DMS 273 treated with DMSO at 0.1 percent for 48 hours (cell line): ENCODE measurements at regions not wholly inside any gene's neighbourhood (a gene's known extent, or its start where the extent isn't known, plus 50 kb on each side); places are given as distances from the start of the nearest gene placed in this dataset.
"Not testable (repeated sequence)": the region's sequence is repeated elsewhere in the genome, so short reads cannot be mapped to it uniquely, and the experiment has no call there.

Experiments used
- DNase-seq: peaks from one replicate; lab custom pipeline; 2025; lab: John Stamatoyannopoulos, UW

DNA sequence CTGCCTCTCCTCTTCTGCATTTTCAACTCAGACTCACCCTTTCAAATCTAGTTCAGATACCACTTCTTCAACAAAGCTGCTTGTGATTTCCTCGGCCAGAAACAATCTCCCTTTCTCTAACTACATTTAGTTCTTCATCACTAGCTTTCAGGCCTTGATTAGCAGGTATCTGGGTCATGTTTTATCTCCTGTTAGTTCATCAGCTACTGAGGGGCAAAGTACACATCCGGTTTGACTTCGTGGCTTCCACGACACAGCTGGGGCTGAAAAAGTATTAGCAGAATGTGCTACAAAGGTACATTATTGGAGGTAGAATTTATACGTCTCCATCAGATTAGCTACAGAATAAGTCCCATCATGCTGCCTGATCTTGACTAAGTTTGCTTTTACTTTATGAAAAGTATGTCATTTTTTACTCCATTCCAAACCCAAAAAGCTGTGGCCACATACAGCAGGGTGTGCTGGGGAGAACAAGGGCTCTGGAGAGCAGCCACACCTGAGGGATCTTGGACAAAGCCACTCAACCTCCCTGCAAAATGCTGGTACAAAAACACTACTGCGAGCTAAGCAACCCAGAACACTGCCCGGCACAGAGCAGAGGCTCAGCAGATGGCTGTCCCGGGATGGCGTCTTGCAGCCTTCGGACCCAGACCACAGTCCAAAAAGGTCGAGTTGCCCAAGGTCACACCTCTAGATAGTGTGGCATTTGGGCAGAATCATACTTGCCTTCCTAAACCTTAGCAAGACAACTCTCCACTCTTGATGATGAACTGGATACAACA is 120.5 kb upstream of the PRKX start:
- not testable (repeated sequence) for DNase-seq

DNA sequence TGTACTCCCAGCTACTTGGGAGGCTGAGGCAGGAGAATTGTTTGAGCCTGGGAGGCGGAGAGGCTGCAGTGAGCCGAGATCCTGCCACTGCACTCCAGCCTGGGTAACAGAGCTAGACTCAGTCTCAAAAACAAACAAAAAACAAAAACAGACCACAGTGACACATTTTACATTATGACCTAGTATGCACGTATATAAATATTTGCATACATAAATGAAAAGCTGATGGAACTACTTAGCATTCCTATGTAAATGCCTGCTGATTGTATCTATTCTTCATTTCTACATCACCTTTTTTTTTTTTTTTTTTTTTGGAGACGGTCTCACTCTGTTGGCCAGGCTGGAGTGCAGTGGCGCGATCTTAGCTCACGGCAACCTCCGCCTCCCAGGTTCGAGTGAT is 116.6 kb upstream of the PRKX start:
- not testable (repeated sequence) for DNase-seq

DNA sequence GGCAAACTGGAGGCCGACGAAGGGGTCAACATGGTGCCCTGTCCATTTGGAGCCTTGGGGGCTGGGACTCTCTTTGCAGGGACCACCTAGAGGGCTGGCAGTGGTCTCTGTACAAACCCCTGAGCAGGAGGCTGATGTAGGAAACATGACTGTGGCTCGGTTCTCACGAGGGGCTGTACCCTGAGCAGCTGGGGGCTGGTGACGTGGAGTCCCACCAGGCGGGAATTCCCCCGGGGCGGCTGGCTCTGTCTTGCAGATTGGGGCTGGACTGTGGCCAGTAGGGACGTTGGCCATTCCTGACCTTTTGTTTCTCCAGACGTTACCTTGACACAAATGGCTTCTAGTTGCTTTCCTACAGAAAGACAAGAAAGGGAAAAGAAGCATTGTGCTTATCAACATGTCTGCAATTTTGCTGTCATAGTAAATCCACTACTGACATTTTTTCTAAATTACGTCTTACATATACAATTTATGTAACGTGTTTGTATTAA is 115.6 kb upstream of the PRKX start:
- DNase-seq, result not testable (repeated sequence)

DNA sequence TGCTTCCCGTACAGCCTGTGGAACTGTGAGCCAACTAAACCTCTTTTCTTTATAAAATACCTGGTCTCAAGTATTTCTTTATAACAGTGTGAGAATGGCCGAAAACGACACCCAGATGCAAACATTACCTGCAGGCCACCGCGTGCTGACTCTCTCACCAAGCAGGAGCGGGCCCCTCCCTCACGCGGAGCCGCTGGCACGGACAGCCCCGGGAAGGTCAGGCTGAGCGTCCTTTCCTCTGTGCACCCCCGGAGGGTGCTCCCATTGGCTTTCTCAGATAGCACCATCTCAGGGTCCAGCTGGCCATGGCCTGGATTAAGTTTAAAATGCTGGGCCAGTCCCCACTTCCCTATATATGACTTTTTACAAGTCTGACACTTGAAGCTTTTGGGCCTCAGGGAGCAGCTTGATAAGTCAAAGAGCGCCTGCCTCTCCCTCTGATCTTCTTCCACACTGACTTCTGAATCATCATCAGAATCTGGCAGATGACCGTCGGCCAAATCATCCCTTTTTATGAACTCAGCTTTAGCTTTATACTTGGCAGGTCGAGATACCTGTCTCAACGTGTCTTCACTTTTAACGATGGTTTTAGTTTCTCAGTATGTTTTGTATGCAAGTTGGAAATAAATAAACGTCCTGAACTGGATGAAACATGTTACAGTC is 115.1 kb upstream of the PRKX start:
- not testable (repeated sequence) for DNase-seq

DNA sequence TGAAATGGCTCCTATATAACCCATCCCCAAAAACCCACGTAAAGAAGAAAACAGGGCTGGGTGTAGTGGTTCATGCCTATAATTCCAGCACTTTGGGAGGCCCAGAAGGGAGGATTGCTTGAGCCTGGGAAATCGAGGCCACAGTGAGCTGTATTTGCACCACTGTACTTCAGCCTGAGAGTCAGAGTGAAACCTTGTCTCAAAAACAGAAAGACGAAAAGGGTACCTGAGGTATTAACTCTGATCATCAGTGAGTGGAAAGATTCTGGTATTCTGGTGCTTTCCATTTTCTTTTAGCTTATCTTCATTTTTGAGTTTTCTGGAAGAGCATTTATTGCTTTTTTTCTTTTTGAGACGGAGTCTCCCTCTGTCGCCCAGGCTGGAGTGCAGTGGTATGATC is 110.6 kb upstream of the PRKX start:
- not testable (repeated sequence) for DNase-seq

DNA sequence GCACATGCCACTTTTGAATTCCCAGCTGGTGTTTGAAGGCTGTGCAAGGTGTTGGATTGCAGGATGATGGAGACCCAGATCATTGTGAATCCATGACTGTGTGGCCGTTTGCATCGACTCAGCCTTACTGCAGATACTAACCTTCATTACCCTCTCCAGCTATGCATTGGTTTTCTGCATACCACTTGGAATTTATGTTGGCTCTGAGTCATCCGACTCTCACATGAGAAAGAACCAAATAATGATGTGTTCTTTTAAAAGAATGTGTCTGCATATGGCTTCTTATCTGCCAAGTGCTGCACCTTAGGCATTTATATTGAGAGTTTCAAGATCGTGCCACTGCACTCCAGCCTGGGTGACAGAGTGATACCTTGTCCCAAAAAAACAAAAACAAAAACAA is 106.7 kb upstream of the PRKX start:
- no peak for DNase-seq

DNA sequence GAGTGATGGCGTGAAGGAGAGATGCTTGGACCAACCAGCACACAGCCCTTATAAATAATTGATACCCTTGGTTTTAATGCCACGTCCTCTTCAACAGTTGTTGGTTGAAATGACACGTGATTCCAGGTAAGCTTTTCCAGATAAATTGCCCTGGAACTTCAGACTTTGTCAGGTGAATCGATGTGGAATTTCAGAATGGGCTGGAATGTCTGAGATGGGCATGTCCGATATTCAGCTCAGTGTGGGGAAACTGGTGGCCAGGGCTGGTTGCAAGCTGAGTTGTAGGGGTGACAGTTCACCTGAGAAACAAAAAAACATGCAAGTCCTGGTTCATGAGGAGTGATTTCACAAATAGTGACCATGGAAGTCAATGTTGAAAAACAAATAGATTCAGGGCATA is 104.0 kb upstream of the PRKX start:
- DNase-seq, result not testable (repeated sequence)

DNA sequence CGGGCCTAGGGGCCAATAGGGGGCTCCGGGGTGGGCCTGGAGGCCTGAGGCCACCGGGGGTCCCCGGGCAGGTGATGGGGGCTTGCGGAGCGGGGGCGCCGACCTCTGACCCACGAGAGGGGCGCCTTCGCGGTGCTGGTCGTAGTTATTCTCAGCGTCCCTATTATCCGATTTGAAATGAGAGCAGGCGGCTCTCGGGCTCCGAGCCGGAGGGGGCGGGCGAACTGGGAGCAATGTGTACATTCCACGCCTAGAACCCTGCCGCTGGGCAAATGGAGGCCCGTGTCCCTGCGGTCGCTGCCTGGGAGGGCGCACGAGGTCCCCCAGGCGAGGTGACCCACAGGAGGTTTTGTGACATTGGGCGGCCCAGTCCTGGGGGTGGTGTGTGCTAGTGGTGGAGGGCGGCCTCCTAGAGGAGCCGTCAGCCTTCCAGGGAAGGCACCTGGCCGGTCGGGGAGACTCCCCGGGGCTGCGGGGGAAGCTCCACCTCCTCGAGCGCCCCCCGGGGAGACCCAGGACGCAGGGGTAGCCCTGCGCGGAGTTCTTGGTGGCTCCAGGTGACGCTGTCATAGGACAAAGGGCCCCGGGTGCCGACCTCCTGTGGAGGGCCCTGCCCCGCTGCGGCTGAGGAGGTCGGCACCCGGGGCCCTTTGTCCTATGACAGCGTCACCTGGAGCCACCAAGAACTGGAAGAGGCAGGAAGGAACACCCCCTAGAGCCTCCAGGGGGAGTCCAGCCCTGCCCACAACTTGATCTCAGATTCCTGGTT is 102.6 kb upstream of the PRKX start:
- no peak for DNase-seq

DNA sequence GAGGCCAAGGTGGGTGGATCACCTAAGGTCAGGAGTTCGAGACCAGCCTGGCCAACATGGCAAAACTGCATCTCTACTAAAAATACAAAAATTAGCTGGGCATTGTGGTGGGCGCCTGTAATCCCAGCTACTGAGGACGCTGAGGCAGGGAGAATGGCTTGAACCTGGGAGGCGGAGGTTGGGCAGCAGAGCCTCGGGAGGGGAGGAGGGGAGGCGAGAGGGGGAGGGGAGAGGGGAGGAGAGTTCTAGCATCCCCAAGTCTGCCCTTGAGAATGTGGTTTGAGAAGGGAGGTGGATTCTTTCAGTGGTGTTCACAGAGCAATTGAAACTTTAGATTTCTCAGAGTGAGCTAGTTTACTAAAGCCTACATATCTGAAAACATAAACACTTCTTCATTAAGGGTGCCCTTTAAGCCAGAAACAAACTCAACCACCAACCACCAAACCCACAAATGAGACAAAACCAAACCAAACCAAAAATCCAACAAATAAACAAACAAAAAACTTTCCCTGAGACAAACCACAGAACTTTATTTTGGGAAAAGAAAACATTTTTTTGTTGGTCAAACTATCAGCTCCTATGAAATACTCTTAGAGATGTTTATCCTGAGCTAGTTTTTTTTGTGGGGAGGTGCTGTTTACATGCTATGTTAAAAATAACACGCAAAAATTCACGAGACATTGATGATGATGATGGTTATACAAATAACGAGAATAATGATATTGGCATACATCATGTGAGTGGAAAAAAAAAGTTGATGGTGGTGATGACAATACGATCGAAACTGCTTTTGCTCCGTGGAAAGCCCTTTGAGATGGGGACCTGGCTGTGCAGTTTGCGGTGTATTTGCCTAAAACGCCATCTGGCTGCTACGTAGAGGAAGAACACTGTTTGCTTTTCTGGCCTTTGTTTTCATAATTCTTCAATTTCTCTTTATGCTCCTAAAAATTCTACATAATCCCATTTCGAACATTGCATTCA is 98.2 kb upstream of the PRKX start:
- DNase-seq, result no peak

DNA sequence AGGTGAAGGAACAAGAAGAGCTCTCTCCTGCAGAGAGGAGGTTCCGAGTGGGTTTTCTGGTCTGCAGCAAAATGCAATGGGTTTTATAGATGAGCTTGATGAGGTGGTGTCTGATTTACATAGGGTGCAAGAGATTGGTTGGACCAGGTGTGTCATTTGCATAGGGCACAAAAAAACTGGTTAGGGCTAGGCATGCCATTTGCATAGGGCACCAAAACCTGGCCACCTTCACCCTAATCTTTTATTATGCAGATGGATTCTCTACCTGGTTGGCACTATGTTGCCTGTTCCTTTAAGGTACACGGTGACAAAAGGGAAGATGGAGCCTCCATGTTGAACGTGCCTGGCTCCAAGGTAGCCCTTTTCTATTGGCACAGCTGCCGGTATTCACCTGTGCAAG is 94.5 kb upstream of the PRKX start:
- DNase-seq, result no peak

DNA sequence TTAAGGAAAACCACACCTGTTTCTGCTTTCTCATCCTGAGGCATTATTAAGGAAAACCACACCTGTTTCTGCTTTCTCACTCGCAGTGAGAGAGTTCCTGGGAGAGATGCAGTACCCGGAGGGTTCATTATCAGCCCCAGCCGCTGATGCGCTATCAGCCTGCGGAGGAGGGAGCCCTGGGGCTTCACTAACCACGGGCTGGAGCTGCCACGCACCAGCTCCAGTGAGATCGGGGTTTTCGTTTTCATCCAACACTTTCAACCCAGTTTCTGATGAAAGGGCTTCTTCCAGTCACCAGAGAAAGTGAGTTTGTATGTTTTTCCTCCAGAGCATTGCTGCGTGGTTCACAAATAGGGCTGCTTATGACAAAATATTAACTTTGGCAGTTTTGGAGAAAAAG is 93.2 kb upstream of the PRKX start:
- DNase-seq, result no peak

DNA sequence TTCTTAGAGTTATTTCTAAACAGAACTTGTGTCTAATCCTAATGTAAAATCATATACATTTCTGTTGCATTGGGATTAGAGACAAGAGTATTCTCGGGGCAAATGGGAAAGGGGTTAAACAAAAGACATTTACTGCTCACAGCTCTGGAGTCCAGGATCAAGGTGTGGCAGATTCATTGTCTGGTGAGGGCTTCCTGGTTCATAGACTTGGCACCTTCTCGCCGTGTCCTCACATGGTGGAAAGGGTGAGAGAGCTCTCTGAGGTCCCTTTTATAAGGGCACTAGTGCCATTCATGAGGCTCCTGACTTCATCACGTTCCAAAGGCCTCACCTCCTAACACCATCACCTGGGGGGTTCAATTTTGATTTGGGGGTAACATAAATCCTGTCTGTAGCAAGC is 90.3 kb upstream of the PRKX start:
- no peak for DNase-seq

DNA sequence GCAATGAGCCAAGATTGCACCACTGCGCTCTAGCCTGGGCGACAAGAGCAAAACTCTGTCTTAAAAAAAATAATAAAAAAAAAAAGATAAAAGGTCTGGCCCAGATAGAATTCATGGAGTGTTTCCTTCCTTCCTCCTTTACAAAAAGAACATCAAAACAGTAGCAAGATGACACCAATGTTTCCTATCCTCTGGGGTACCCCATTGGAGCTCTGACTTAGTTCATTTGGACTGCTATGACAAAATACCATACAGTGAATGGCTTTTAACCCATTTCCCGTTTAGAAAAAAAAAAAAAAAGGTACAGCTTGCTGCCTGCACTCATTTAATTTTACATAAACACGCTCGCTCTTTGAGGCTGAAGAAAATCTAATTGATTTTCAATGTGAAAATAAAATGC is 89.9 kb upstream of the PRKX start:
- no peak for DNase-seq

DNA sequence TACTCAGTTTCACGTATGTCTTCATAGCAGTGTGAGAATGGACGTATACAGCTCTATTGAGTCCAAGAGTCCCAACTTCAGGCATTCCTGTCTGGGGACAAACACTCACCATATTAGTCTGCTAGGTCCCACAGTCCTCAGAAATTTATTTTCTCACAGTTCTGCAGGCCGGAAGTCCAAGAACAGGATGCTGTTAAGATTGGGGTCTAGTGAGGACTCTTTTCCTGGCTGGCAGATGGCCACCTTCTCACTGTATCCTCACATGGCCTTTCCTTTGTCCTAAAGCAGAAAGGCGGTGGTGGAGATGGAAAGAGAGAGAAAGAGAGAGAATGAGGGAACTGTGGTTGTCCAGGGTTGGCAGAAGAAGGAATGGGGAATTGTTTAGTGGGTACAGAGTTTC is 82.0 kb upstream of the PRKX start:
- not testable (repeated sequence) for DNase-seq

DNA sequence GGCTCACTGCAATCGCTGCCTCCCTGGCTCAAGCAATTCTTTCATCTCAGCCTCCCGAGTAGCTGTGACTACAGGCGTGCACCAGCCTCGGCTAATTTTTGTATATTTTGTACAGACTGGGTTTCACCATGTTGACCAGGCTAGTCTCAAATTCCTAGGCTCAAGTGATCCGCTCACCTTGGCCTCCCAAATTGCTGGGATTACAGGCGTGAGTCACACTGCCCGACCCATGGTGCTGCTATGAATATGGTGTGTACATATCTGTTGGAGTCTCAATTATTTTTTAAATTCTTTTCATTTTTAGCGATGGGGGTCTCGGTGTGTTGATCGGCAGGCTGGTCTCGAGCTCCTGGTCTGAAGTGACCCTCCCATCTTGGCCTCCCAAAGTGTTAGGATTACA is 78.0 kb upstream of the PRKX start:
- DNase-seq, result no peak

DNA sequence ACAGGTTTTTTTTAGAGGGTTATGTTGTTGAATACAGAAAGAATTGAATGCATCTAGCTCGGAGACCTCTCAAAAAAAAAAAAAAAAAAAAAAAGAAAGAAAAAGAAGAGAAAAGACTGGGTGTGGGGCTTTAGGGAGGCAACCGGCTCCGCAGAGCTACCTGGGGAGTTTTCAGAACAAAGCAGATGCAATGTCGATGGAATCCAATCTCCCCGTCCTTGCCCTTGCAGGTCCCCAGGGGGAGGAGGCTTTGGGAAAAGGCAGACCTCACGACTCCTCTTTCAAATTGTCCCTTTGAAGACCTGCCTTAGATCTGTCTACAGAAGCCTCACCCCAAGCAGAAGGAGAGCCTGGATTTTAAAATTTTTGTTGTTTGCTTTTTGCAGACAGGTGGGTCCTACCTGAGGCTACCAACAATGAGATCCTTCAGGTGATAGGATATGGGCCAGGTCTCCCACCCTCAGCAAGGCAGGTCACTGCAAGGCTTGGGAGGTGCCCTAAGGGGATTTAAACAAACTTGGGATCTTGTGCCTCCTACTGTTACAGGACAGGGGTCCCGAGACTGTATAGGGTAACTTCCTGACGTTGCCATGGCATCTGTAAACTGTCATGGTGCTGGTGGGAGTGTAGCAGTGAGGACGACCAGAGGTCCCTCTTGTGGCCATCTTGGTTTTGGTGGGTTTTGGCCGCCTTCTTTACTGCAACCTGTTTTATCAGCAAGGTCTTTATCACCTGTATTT is 75.2 kb upstream of the PRKX start:
- DNase-seq, result no peak

DNA sequence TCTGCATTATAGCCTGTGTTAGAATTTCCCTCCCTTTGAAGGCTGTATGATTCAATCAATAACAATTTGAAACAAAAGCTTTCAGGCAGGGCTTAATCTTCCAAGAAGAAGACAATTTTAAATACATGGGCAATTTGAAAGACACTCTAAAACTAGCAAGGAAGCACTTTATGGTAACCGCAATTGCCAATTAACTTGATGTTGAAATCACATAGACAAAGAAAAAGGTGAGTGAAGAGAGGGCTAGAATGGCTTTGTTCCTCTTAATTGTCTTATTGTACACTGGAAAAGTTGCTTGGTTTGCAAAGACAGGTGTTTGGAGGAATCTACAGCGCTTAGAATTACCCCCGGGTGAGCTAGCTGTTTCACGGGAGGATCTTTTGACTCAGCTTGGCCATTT is 74.4 kb upstream of the PRKX start:
- no peak for DNase-seq

DNA sequence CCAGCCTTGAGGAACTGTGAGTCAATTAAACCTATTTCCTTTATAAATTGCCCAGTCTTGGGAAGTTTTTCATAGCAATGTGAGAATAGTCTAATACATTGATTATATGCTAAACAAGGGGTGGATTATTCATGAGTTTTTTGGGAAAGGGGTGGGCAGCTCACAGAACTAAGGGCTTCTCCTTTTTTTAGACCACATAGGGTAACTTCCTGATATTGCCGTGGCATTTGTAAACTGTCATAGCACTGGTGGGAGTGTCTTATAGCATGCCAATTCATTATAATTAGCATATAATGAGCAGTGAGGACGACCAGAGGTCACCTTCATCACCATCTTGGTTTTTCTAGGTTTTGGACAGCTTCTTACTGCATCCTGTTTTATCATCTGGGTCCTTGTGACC is 72.4 kb upstream of the PRKX start:
- DNase-seq, result not testable (repeated sequence)

DNA sequence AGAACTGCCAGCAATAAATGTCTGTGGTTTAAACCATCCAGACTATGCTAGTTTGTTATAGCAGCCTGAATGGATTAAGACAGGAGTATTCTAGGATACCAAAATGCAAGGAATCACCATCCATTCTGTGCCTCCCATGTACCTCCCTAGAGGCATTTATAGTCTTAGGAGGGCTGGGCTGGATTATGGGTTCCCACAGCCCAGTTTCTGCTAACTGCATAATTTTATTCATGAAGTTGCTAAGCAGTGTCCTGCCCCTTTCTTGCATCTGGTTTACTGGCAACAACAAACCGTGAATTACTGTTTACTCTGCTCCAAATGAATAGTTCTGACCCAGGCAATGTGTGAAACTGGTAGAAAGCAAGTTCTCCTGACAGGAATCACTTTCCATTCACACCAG is 67.1 kb upstream of the PRKX start:
- DNase-seq, result no peak

DNA sequence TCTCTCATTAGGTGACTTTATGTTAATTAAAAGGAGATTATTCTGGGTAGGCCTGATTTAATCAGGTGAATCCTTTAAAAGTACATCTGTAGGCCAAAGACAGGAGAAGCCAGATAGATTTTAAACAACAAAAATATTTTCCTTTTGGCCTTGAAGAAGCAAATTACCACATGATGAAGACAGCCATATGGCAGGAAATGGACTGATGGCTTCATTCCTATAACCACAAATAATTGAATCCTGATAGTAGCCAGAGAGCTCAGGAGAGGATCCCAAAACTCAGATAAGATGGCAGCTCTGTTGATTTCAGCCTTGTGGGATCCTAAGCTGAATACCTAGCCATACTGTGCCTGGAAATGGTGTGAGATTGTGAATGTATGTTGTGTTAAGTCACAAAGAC is 66.1 kb upstream of the PRKX start:
- no peak for DNase-seq

DNA sequence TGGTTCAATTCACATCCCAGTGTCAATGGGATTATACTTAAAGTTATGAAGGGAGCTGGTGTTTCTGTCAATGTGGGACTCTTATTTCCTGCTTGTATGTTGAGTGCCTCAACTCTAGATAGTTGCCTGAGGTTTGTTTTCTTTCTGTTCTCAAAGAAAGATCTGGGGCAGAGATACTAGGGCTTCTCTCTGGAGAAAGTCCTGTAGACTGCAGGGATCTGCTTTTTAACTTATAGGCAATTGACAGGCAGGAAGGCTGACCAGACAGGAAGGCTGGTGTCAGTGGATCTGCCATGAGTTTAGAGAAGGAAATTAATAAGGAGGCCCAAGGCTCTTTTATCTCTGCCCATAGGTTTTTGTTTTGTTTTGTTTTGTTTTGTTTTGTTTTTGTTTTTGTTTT is 64.0 kb upstream of the PRKX start:
- DNase-seq, result no peak
